ENCODE measurements at regions not wholly inside any gene's neighbourhood (a gene's known extent, or its start where the extent isn't known, plus 50 kb on each side); places are given as distances from the start of the nearest gene placed in this dataset.
"Not testable (repeated sequence)": the region's sequence is repeated elsewhere in the genome, so short reads cannot be mapped to it uniquely, and the experiment has no call there.

GRCh38 chrX:13215729-13216128 is 104.1 kb downstream of the ATXN3L start:
- BruUV-seq (replicated peaks) = no TSS peak
- intact Hi-C loops (cut with micrococcal nuclease; ENCODE audit: unreplicated experiment) = no loop called here
- CTCF ChIA-PET = no interaction called here
- POLR2A ChIA-PET = no interaction called here
- ATAC-seq (no peak), DNase-seq (ENCODE audit: low read depth, low spot score) (no peak)
- Histone ChIP-seq H3K27ac (ENCODE audit: low read length) (no peak overlapping the region; the same call in 1 of the 2 replicates), H3K9me3 (ENCODE audit: control insufficient read depth, insufficient read depth, low read depth, low read length) (no peaks in the 10 kb centered on the region), H3K4me3 (ENCODE audit: low read depth in 2 of 2, low read length in 2 of 2) (no peak overlapping the region), H3K36me3 (ENCODE audit: control insufficient read depth, insufficient read depth, low read length) (no peaks in the 10 kb centered on the region), H3K4me1 (ENCODE audit: control insufficient read depth, insufficient read depth, low read length) (no peaks in the 10 kb centered on the region), H3K27me3 (ENCODE audit: control insufficient read depth, insufficient read depth, low read length) (no peaks in the 10 kb centered on the region)
- in situ Hi-C loops (cut with HindIII; ENCODE audit: low pct_unique_long_range_greater_than_20kb, low sequenced_read_pairs) = no loop called here
- no peak for TF ChIP-seq REST (IDR thresholded peaks at IDR 0.05; ENCODE audit: insufficient read depth in 1 of 2, low read depth in 2 of 2, low read length in 1 of 2)
- no peak for TF ChIP-seq TCF7L2 (IDR thresholded peaks at IDR 0.05; ENCODE audit: low read depth, low read length)
- TF ChIP-seq SIN3A (IDR thresholded peaks at IDR 0.05; ENCODE audit: borderline replicate concordance, insufficient read depth, low read depth, low read length) = no peak
- TF ChIP-seq POLR2AphosphoS5 (IDR thresholded peaks at IDR 0.05; ENCODE audit: low read depth, low read length) = no peak
- TF ChIP-seq CTCF (IDR thresholded peaks at IDR 0.05) = no peak

DNA sequence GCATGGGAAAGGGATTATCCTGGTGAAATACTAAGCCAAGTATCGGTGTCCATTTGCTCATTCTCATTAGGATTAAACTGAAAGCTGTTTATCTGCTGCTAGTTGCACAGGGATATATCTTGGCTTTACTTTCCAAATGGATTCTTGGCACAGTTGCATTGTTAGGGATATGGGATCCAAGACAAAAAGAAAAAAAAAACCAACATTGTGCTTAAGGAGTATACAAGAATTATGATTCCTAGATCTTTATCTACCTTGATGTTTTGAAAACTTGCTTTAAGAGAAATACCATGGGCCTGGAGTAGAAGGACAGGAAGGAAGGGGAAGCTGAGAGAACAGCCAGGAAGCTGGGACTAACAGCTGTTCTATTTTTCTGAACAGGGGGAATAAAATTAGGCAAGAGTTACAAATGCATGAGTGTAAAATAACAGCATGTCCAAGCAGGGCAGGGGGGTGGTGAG is 107.6 kb downstream of the ATXN3L start:
- in situ Hi-C loops (cut with HindIII; ENCODE audit: low pct_unique_long_range_greater_than_20kb, low sequenced_read_pairs) = no loop called here
- ChIA-PET POLR2A (no interaction called here), CTCF (no interaction called here)
- Histone ChIP-seq H3K4me3 (ENCODE audit: low read depth in 2 of 2, low read length in 2 of 2) (no peak overlapping the region), H3K27ac (ENCODE audit: low read length) (peak overlapping the region; percentile 48; the same call in 1 of the 2 replicates), H3K9me3 (ENCODE audit: control insufficient read depth, insufficient read depth, low read depth, low read length) (no peaks in the 10 kb centered on the region), H3K27me3 (ENCODE audit: control insufficient read depth, insufficient read depth, low read length) (no peaks in the 10 kb centered on the region), H3K36me3 (ENCODE audit: control insufficient read depth, insufficient read depth, low read length) (no peaks in the 10 kb centered on the region), H3K4me1 (ENCODE audit: control insufficient read depth, insufficient read depth, low read length) (no peaks in the 10 kb centered on the region)
- no TSS peak for BruUV-seq (replicated peaks)
- TF ChIP-seq TCF7L2 (IDR thresholded peaks at IDR 0.05; ENCODE audit: low read depth, low read length) (no peak), REST (IDR thresholded peaks at IDR 0.05; ENCODE audit: insufficient read depth in 1 of 2, low read depth in 2 of 2, low read length in 1 of 2) (no peak), CTCF (IDR thresholded peaks at IDR 0.05) (no peak), POLR2AphosphoS5 (IDR thresholded peaks at IDR 0.05; ENCODE audit: low read depth, low read length) (no peak), SIN3A (IDR thresholded peaks at IDR 0.05; ENCODE audit: borderline replicate concordance, insufficient read depth, low read depth, low read length) (no peak)
- intact Hi-C loops (cut with micrococcal nuclease; ENCODE audit: unreplicated experiment) = no loop called here
- DNase-seq (ENCODE audit: low read depth, low spot score) (no peak), ATAC-seq (no peak)

GRCh38 chrX:13210142-13210541 is 109.7 kb downstream of the ATXN3L start:
- H3K9me3 ChIP-seq (ENCODE audit: control insufficient read depth, insufficient read depth, low read depth, low read length); H3K27me3 ChIP-seq (ENCODE audit: control insufficient read depth, insufficient read depth, low read length); intact Hi-C loops (cut with micrococcal nuclease; ENCODE audit: unreplicated experiment); H3K36me3 ChIP-seq (ENCODE audit: control insufficient read depth, insufficient read depth, low read length); in situ Hi-C loops (cut with HindIII; ENCODE audit: low pct_unique_long_range_greater_than_20kb, low sequenced_read_pairs); CTCF ChIA-PET; DNase-seq (ENCODE audit: low read depth, low spot score); H3K27ac ChIP-seq (ENCODE audit: low read length); BruUV-seq (replicated peaks); ATAC-seq; H3K4me3 ChIP-seq (ENCODE audit: low read depth in 2 of 2, low read length in 2 of 2); POLR2A ChIA-PET; H3K4me1 ChIP-seq (ENCODE audit: control insufficient read depth, insufficient read depth, low read length): not testable (repeated sequence)

DNA sequence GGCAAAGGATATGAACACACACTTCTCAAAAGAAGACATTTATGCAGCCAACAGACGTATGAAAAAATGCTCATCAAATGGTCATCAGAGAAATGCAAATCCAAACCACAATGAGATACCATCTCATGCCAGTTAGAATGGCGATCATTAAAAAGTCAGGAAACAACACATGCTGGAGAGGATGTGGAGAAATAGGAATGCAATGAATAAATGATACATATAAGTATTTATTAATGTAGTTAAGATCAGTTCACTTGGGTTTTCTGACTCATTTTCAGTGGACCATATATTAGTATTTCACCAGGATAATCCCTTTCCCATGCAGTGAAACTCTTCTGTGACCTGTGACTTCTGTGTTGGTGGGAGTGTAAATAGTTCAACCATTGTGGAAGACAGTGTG is 110.1 kb downstream of the ATXN3L start:
- POLR2A ChIA-PET; ATAC-seq; DNase-seq (ENCODE audit: low read depth, low spot score); CTCF ChIA-PET; H3K4me3 ChIP-seq (ENCODE audit: low read depth in 2 of 2, low read length in 2 of 2); H3K9me3 ChIP-seq (ENCODE audit: control insufficient read depth, insufficient read depth, low read depth, low read length); H3K36me3 ChIP-seq (ENCODE audit: control insufficient read depth, insufficient read depth, low read length); H3K27me3 ChIP-seq (ENCODE audit: control insufficient read depth, insufficient read depth, low read length); H3K4me1 ChIP-seq (ENCODE audit: control insufficient read depth, insufficient read depth, low read length); intact Hi-C loops (cut with micrococcal nuclease; ENCODE audit: unreplicated experiment); BruUV-seq (replicated peaks); H3K27ac ChIP-seq (ENCODE audit: low read length); in situ Hi-C loops (cut with HindIII; ENCODE audit: low pct_unique_long_range_greater_than_20kb, low sequenced_read_pairs): not testable (repeated sequence)
